ENCODE measurements at regions not wholly inside any gene's neighbourhood (a gene's known extent, or its start where the extent isn't known, plus 50 kb on each side); places are given as distances from the start of the nearest gene placed in this dataset.

DNA sequence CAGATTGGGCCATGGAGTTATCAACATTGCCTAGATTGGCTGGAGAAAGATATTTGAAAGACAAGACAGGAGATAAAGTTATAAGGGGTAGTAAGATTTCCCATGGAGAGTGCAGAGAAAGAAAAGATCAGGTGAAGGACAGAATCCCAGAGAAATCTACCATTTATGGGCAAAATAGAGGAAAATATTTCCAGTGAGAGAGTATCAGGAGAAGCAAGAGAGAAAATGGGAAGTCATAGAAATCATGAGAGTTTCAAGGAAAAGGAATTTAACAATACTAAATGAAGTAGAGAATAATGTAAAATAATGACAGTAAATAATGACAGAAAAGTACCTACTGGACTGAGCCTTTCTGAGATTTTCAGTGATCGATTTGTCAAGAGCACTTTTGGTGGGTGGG lies 447.6 kb upstream of the CHST9 start:
- no peak for DNase-seq (ENCODE audit: low spot score)

DNA sequence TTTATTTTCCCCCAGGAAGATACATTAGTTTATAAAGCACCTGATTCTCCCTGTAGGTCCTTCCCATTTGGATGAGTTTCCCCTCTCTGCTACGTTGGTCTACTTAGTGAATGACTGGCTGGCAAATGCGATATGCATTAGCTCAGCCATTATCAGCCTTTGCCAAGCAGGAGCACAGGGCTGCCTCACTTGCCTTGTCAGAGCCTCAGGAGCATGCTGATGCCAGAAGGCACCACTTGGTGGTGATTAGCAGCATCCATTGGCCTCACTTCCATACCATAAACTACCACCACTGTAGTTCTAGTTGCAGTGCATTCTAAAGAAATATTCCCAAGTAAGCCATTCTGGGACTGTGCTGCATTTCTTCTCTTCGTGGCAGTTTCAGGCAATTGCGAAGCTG lies 442.8 kb upstream of the CHST9 start:
- DNase-seq (ENCODE audit: low spot score): no peak

DNA sequence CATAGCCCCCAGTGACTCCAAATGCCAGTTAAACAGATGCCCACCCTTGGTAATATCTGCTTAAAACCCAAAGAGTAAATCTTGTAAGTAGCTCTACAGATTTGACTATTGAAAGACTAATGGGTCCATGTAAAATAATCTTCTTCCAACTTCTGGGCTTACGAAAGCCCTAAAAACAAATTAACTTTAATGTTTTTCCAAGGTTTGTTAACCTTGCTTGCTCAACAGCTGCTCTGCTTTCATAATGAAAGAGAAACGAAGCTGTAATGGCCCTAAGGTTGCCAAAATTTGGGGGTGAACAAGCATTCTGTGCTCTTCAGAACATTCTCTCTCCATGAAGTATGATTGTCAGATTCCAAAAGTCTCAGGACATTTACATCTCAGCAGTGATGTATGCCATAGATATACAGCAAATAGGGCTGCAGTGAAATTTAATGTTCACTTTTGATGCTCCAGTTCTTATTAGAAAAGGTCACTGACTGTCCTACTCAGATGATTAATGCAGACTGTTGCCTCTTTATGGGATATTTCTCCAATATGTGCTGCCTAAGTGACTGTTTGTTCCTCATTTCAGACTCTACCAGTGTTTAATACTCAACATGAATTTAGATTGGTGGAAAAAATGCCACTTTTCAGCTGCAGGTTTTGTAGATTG lies 436.3 kb upstream of the CHST9 start:
- DNase-seq (ENCODE audit: low spot score): no peak

DNA sequence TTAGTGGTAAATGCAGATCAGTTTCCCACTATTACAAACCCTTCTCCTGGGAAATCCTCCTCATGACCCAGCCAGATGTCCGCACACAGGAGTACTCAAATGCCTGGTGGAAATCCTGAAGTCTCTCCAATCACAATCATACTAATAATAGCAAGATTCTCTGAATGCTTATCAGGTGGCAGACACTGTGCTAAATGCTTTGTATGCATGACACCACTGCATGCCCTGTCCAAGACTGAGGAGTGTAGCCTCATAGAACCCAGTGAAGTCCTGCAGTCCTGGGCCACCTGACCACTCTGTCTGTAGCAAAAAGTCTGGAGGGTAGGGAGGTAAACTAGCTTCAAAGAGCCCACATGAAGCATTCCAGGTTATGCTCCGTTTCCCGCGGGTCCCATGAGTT lies 434.8 kb upstream of the CHST9 start:
- DNase-seq (ENCODE audit: low spot score): no peak

DNA sequence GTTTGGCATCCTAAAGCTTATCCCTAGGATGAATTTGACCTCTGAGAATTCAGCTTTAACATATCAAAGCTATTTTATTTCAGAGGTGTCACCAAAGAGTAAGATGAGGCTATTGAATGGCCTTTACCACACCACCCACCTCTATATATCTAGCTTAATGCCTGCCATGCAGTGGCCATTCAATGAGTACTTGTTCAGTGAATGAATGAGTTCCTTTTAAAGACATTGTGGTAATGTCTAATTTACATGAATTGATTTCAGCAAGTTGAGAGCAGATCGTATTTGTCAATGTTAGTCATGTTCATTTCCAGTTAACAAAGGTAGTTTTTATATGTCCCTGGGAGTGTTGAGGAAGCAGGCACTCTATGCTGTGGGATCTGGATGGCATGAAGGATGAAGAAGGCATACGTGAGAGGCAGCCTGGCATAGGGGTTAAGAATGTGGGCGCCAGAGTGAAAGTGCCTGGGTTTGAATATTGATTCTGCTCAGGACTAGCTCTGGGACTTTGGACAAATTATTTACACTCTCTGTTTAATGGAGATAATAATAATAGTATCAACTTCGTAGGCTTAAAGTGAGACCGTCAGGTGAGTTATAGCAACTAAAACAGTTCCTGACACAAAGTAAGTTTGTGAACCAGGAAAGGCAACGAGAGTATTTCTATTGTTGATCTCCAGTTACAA lies 434.1 kb upstream of the CHST9 start:
- DNase-seq (ENCODE audit: low spot score): no peak

DNA sequence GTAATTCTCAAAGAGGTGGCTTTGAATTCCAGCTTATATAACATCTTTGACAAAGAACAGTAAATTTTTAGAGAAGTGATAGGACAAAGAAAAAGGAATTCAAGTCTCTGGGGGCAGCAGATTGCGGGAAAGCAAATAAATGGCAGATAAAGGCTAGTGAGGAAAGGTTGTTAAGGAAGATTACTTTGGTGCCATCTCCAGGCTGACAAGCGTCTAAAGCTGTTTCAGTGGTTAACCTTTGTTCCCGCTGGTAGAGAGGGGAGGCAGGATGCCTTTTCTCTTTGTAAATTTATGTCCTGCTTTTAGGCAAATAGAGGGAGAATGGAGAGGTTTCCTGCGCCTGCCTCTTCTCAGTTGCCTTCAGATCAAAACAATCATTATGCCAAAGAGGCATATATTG lies 431.2 kb upstream of the CHST9 start:
- no peak for DNase-seq (ENCODE audit: low spot score)

DNA sequence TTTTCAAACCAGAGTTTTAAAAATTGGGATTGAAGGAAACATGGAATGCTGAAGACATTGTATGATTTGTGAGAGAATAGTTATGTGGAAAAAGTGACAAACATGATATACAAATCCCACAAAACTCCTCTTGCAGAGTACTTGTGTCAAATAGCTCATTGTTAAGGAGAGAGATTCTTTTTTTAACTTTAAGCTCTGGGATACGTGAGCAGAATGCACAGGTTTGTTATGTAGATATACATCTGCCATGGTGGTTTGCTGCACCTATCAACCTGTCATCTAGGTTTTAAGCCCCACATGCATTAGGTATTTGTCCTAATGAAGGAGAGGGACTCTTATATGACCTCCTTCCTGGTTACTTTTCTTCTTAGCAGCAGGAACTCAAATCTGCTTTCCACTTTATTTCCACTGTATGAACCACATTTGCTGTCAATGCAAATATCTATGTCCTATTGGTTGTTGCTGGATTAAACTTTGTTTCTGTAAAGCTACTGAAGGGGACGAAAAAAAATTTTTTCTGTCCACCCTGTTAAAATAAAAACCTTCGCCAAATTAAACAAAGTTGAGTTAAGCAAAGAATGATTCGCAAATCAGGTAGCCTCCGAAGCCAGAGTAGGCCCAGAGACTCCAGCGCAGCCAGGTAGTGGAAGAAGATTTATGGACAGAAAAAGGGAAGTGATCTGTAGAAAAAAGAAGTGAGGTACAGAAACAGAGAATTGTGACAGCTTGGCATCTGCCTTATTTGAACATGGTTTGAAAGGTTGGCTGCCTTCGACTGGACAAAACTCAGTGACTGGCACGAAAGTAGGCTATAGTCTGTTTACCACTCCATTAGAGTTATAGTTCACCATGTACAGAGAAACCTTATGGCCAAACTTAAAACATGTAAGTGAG lies 430.1 kb upstream of the CHST9 start:
- DNase-seq (ENCODE audit: low spot score): no peak

DNA sequence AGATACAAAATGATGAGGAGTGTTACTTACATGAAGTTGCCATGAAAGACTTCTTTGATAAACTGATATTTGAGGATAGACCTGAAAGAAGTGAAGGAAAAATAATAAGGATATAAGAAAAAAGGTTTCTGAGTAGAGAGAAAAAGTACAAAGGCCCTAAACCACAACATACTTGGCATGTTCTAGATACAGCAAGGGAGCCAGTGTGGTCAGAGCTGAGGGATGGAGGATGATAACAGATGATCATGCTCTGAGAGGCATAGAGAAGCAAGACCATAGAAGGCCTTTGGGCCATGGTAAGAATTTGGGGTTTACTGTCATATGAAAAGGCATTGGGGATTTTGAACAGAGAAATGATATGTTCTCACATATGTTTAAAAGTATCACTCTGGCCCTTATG lies 424.1 kb upstream of the CHST9 start:
- no peak for DNase-seq (ENCODE audit: low spot score)

DNA sequence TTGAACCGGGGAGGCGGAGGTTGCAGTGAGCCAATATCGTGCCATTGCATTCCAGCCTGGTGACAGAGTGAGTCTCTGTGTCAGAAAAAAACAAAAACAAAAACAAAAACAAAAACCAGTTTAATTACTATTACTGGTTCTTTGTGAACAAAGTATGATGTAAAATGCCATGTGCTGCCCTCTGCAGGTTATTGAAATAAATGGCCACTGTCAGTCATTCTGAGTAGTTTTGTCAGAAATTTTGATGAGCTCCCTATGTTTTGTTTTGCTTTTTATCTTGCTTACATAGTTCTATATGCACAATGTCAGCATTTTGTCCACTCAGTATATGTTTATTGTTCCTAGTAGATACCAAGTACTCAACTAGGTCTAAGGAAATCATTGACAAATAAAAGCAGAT lies 423.6 kb upstream of the CHST9 start:
- peak; percentile 4 for DNase-seq (ENCODE audit: low spot score)

DNA sequence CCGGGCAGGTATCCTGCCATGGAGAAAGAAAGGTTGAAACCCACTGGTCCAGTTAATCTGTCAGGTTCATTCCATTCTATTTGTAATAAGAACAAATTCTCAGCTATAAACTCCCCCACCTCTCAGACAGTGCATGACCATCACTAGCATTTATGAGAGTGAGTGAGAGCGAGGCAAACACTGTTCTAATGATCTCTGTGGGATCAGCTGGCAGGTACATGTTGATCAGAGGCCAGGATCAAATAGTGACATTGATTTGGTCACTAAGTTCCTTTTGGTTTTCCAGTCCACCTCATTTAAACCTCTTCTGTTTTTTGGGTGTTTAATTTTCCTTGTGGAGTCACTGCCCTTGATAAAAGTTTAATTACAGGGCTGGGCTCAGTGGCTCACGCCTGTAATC lies 423.1 kb upstream of the CHST9 start:
- no peak for DNase-seq (ENCODE audit: low spot score)

DNA sequence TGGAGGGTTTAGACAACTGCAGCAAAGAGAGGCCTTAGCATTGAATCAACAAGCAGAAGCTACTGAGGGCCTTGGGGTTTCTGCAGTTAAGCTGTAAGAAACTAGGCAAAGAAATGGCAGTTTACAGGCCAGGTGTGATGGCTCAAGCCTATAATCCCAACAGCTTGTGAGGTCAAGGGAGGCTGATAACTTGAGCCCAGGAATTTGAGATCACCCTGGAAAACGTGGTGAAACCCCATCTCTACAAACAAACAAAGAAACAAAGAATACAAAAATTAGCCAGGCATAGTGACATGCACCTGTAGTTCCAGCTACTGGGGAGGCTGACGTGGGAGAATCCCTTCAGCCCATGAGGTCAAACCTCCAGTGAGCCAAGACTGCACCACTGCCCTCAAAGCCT lies 421.6 kb upstream of the CHST9 start:
- DNase-seq (ENCODE audit: low spot score): no peak

DNA sequence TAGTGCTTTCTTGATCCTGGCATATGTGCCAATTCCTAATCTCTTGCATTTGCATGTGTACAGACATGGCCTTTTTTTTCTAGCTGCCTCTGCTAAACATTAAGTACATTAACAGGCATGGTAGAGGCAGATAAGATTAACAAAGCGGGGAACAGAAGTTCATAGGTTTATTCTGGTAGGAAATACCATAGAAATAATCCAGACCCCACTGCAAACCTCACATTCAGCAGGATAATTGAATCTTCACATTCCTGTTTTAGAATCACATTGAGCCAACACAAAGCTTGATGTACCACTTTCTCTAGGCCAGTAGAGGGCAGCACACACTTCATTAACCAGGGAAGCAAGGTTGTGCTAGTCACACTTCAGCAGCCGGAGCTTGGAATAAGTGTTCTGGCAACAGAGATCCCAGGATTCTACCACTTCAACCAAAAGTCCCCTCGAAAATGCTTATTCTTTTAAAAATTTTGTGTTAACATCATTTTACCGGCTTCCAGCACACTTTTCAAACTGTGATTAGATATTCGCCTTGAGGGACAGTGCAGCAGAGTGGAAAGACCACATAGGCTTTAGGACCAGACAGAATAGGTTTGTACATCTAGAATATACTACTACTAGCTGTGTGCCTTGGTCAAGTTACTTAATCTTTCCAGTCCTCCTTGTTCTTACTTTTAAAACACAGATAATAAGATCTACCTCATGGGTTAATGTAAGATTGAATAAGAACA lies 420.2 kb upstream of the CHST9 start:
- peak; percentile 73 for DNase-seq (ENCODE audit: low spot score)

DNA sequence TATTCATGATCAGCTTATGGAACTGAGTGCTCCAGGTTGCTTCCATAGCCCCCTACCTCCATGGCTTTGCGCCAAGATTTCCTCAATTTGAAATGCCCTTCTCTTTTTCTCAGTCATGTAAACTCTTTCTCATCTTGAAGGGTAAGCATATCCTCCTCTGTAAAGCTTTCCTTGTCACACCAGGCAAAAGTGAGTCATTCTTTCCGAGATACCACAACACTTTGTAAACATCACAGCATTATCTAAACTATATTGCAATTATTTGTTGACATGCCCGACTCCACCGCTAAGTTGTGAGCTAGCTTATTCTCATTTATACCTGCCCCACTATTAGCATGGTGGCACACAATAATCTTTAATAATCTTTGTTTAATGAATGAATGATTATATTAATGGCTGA lies 419.5 kb upstream of the CHST9 start:
- DNase-seq (ENCODE audit: low spot score): no peak

DNA sequence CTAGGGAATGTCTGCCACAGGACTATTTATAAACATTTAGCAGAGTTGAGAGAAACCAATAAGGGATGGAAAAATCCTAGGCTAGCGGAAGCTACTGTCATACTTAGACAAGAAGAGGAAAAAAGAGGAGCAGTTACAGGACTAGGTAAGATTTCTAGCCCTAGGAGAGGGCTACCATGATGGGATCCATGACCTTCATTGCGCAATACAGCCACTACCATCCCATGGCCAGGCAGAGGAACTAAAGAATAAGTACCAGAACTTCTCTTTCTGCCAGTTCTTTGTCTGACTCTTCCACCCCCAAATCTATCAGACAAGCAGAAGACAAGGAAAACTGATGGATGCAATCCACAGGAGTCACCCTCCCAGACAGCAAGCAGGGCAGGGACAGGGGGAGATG lies 417.0 kb upstream of the CHST9 start:
- no peak for DNase-seq (ENCODE audit: low spot score)

DNA sequence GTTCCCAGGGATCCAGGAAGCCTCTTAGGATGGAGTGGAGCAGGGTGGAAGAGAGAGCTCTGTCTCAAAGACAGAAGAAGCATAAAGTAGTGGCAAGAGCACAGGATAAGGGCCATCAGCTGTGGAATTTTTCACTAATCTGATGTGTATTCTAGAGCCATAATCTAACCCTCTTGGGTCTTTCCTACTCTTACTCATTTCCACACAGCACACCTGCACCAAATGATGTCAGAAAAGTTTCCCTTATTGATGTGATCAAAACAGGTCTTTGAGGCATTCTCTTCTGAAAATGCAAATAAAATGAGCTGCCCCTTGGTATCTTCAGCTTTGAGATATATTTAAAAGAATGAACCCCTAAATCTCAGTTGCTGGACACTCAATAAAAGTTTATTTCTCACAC lies 415.1 kb upstream of the CHST9 start:
- no peak for DNase-seq (ENCODE audit: low spot score)

DNA sequence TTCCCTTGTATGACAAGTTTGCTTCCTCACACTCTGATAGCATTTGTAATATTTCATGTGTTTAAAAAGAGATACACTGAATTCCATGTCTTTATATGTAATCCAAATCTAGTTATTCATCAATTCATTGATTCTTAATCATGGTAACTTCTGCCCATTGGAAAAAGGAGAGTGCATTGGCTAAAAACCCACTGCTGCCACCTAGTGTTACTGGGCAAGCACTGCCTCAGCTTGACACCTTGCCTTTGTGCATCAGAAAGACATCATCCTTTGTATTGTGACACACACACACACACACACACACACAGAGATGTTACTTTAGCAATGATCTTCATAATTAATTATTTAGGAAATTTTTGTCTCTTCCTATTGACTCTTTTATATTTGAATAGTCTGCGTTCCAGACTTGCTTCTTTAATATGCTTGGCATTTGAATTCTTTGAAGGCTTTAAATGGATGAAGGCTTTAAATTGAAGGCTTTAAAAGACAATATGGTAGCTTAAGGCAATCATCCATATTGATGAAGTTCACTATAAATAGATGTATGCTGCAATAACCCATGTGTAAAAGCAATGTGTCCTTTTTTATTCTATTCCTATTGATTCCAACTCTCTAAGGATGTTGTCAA lies 414.2 kb upstream of the CHST9 start:
- peak; percentile 63 for DNase-seq (ENCODE audit: low spot score)

DNA sequence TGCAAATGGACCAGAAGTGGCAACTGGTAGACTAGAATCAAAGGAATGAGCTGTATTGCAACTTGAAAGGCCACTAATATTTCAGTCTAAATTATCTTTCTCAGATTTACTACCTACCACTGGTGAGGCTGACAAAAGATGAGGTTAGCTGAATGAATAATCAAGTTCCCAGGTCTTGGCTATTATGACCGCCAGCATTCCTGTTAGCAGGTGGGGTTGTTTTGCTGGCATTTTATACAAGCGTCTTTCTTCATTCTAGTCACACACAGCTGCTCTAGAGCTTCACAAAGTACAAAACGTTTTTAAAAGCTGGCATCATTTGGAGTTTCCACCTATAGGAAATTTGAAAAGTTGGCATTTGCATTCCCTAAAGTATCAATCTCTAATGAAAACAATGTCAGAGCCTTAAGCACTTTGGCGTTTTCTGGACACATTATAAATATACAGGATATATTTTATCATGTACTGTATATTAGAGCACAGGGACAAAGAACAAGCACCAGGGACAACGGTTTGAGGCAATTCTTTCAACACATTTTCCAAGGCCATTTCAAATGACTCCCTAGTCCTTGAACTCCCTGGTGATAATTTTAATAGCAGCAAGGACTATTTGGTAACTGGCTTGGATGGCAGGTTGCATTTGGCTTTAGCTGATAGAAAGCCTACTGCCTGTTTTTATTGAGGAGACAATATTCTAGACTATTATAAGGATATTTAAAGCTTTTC lies 410.2 kb upstream of the CHST9 start:
- no peak for DNase-seq (ENCODE audit: low spot score)

DNA sequence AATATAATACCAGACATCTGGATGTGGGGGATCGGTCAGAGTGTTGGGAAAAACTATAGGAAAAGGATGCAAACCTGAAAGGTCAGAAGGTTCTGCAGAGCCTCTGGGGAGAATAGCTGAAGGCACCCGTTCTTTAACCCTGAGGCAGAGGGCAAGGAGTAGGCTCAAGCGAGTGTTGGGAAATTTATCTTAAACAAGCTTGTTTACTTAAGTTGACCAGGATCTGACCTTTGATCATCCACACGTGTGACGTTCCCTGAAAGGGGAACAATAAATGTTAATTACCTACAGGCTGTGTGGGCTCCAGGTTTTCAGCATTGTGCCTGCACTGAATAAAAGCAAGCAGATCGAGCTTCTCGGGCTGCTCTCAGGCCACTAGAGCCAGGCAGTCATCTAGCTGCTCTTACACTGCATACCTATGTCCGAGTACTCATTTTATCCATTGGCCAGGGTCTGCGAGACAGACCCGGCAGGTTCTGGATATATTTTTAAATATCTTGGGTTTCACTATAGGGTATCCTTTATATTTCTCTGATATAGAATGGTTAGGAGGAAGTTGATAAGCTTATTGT lies 400.6 kb upstream of the CHST9 start:
- DNase-seq (ENCODE audit: low spot score): no peak

DNA sequence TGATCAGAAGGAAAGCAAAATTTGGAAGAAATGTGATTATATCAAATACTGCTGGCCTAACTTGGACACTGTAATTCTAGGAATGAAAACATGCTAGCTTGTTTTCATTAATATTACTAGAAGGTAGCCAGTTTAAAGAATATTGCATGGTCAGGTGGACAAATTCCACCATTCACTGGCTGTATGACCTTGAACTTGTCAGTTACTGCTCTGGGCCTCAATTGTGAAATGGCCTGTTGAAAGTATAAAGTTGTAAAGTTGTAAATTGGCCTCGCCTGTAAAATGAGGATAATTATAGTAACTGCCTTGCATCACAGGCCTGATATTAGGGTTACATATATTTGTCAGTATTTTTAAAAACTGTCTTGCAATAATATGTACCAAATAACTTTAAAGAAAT lies 398.4 kb upstream of the CHST9 start:
- no peak for DNase-seq (ENCODE audit: low spot score)

DNA sequence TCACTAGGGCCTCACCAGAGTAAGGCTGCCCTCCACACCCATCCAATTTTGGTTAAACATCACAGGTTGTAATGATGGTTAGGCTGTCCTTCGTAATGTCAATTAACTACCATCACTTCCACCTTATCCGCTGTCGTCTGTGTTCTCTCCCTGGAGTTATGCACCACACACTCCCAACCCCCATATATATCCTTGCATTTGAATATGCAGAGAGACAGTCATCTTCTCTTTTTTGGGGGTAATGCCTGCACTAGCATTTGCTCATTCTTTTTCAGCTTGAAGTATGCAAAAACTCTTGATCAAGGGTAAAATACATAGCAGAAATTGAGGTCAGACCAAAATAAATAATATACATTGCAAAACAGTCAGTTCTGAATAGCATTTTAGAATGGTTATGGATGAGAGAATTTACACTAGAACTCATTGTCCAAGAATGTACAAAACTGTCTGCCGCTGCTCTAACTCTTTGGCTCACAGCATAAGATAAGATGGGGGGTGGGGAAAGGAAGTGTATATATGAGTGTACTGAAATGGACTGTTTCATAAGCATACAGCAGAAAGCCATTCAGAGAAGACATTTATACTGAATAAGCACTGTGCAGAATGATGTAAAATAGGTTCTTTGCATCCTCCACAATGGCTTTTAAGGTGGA lies 397.8 kb upstream of the CHST9 start:
- no peak for DNase-seq (ENCODE audit: low spot score)
